Ishikawa (cell line): ENCODE measurements at regions not wholly inside any gene's neighbourhood (a gene's known extent, or its start where the extent isn't known, plus 50 kb on each side); places are given as distances from the start of the nearest gene placed in this dataset.

Source experiments
- CEBPB ChIP-seq: IDR thresholded peaks from 2 replicates; pipeline ENCODE4 v1.6.1; 2012
- EGR1 ChIP-seq: IDR thresholded peaks from 2 replicates; pipeline ENCODE4 v1.6.1; 2012
- EP300 ChIP-seq: IDR thresholded peaks from 2 replicates; pipeline ENCODE4 v1.6.1; 2012; ENCODE audit warnings: borderline replicate concordance
- NFIC ChIP-seq: IDR thresholded peaks from 2 replicates; pipeline ENCODE4 v1.6.1; 2012
- RAD21 ChIP-seq: IDR thresholded peaks from 2 replicates; pipeline ENCODE4 v1.6.1; 2012; ENCODE audit warnings: low read depth
- TAF1 ChIP-seq: IDR thresholded peaks from 2 replicates; pipeline ENCODE4 v1.6.1; 2012; ENCODE audit warnings: low read depth, mild to moderate bottlenecking
- YY1 ChIP-seq: IDR thresholded peaks from 2 replicates; pipeline ENCODE4 v1.6.1; 2012; ENCODE audit warnings: low read depth
- ZBTB7A ChIP-seq: IDR thresholded peaks from 2 replicates; pipeline ENCODE4 v1.6.1; 2012; ENCODE audit warnings: low read depth
- TF ChIP-seq, protein P1 (sequence below): IDR thresholded peaks from 2 replicates; pipeline ENCODE4 v1.6.1; 2012; ENCODE audit warnings: low read depth, mild to moderate bottlenecking
- TF ChIP-seq, protein P2 (sequence below): IDR thresholded peaks from 2 replicates; pipeline ENCODE4 v1.6.1; 2012

- TF ChIP-seq, protein P1, sequence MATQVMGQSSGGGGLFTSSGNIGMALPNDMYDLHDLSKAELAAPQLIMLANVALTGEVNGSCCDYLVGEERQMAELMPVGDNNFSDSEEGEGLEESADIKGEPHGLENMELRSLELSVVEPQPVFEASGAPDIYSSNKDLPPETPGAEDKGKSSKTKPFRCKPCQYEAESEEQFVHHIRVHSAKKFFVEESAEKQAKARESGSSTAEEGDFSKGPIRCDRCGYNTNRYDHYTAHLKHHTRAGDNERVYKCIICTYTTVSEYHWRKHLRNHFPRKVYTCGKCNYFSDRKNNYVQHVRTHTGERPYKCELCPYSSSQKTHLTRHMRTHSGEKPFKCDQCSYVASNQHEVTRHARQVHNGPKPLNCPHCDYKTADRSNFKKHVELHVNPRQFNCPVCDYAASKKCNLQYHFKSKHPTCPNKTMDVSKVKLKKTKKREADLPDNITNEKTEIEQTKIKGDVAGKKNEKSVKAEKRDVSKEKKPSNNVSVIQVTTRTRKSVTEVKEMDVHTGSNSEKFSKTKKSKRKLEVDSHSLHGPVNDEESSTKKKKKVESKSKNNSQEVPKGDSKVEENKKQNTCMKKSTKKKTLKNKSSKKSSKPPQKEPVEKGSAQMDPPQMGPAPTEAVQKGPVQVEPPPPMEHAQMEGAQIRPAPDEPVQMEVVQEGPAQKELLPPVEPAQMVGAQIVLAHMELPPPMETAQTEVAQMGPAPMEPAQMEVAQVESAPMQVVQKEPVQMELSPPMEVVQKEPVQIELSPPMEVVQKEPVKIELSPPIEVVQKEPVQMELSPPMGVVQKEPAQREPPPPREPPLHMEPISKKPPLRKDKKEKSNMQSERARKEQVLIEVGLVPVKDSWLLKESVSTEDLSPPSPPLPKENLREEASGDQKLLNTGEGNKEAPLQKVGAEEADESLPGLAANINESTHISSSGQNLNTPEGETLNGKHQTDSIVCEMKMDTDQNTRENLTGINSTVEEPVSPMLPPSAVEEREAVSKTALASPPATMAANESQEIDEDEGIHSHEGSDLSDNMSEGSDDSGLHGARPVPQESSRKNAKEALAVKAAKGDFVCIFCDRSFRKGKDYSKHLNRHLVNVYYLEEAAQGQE = peak; percentile 21; the same call in 1 of the 2 replicates
- TF ChIP-seq NFIC (no peak), CEBPB (no peak), RAD21 (no peak), EGR1 (no peak), YY1 (no peak), EP300 (no peak), ZBTB7A (no peak), TAF1 (no peak)
- TF ChIP-seq, protein P2, sequence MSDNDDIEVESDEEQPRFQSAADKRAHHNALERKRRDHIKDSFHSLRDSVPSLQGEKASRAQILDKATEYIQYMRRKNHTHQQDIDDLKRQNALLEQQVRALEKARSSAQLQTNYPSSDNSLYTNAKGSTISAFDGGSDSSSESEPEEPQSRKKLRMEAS = no peak
Measured at GRCh38 chrX:15926622-15927021, 72.0 kb upstream of the AP1S2 start.
